Sigmoid colon (tissue), 6 donors: ENCODE measurements at regions not wholly inside any gene's neighbourhood (a gene's known extent, or its start where the extent isn't known, plus 50 kb on each side); places are given as distances from the start of the nearest gene placed in this dataset.
"Not testable (repeated sequence)": the region's sequence is repeated elsewhere in the genome, so short reads cannot be mapped to it uniquely, and the experiment has no call there.

ENCODE experiments used
- DNase-seq: peaks from one replicate; pipeline ENCODE4 v3.0.0-alpha.2; 2019
- H3K27ac ChIP-seq, 4 donors: fragments of 200-600 bp; sonication (generic); one replicate each; pipeline ENCODE4 v1.5.1; 2016 to 2019; ENCODE audit warnings: mild to moderate bottlenecking in 1 of 4
- H3K27me3 ChIP-seq, 3 donors: fragments of 200-600 bp; sonication (generic); one replicate each; pipeline ENCODE4 v1.5.1; 2019; ENCODE audit warnings: mild to moderate bottlenecking in 1 of 3
- H3K36me3 ChIP-seq, 4 donors: fragments of 200-600 bp; sonication (generic); one replicate each; pipeline ENCODE4 v1.5.1; 2016 to 2019
- H3K4me1 ChIP-seq, 4 donors: fragments of 200-600 bp; sonication (generic); one replicate each; pipeline ENCODE4 v1.5.1; 2017 to 2019
- H3K4me3 ChIP-seq, 4 donors: fragments of 200-600 bp; sonication (generic); one replicate each; pipeline ENCODE4 v1.5.1; 2017 to 2019; ENCODE audit warnings: mild to moderate bottlenecking in 2 of 4, moderate library complexity in 1 of 4
- H3K9me3 ChIP-seq, 4 donors: fragments of 200-600 bp in 3 of 4; sonication (generic) in 3 of 4; one replicate each; pipeline versions ENCODE4 v1.5.1 to v1.6.1; 2013 to 2019
- EP300 ChIP-seq, 4 donors: sonication (generic); formaldehyde crosslinking; IDR thresholded peaks; one replicate each; pipeline ENCODE4 v1.6.1; 2017; ENCODE audit warnings: antibody characterized with exemption in 4 of 4
- POLR2A ChIP-seq, 2 donors: fragments of 450-650 bp; IDR thresholded peaks; one replicate each; pipeline ENCODE4 v1.6.1; 2016; ENCODE audit warnings: antibody characterized with exemption in 2 of 2, mild to moderate bottlenecking in 2 of 2, moderate library complexity in 2 of 2
- POLR2AphosphoS5 ChIP-seq, 4 donors: sonication (generic); formaldehyde crosslinking; IDR thresholded peaks; one replicate each; pipeline ENCODE4 v1.6.1; 2017; ENCODE audit warnings: antibody characterized with exemption in 4 of 4
- whole genome bisulfite sequencing, 2 donors: extraction: QIAGEN DNeasy Blood & Tissue Kit; methylation state at CpG; one replicate each; pipeline ENCODE4 v1.1.7; 2013; 5-methylcytosine and 5-hydroxymethylcytosine counted together
- intact Hi-C: fragments of 100-400 bp; cut with DNase I; formaldehyde crosslinking; loops from one replicate; pipeline ENCODE4 v1.15.1; 2023
- TF ChIP-seq, protein P1 (sequence below), 4 experiments: fragments of 450-650 bp in 3 of 4; fragments of 200-600 bp in 1 of 4; IDR thresholded peaks; one replicate each; pipeline ENCODE4 v1.5.1; 2016 to 2019; ENCODE audit warnings: antibody characterized with exemption in 4 of 4, mild to moderate bottlenecking in 3 of 4, moderate library complexity in 2 of 4
- donor health status: healthy with polysubstance abuse.
- donor health status: healthy.

GRCh38 chr3:39577541-39577940 is 110.1 kb downstream of the MOBP start:
- 80% methylated on average over 6 of the region's 6 CpGs for WGBS, 2 donors
- TF ChIP-seq, protein P1, sequence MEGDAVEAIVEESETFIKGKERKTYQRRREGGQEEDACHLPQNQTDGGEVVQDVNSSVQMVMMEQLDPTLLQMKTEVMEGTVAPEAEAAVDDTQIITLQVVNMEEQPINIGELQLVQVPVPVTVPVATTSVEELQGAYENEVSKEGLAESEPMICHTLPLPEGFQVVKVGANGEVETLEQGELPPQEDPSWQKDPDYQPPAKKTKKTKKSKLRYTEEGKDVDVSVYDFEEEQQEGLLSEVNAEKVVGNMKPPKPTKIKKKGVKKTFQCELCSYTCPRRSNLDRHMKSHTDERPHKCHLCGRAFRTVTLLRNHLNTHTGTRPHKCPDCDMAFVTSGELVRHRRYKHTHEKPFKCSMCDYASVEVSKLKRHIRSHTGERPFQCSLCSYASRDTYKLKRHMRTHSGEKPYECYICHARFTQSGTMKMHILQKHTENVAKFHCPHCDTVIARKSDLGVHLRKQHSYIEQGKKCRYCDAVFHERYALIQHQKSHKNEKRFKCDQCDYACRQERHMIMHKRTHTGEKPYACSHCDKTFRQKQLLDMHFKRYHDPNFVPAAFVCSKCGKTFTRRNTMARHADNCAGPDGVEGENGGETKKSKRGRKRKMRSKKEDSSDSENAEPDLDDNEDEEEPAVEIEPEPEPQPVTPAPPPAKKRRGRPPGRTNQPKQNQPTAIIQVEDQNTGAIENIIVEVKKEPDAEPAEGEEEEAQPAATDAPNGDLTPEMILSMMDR (IDR thresholded peaks at IDR 0.05), result no peak
- TF ChIP-seq EP300 (IDR thresholded peaks at IDR 0.05), result no peak
- Histone ChIP-seq H3K9me3 (no peaks in the 10 kb centered on the region), H3K4me1 (no peaks in the 10 kb centered on the region), H3K36me3 (no peaks in the 10 kb centered on the region), H3K4me3 (no peak overlapping the region), H3K27me3 (no peaks in the 10 kb centered on the region), H3K27ac (no peak overlapping the region)
- intact Hi-C loops, result no loop called here
- no peak for DNase-seq

DNA sequence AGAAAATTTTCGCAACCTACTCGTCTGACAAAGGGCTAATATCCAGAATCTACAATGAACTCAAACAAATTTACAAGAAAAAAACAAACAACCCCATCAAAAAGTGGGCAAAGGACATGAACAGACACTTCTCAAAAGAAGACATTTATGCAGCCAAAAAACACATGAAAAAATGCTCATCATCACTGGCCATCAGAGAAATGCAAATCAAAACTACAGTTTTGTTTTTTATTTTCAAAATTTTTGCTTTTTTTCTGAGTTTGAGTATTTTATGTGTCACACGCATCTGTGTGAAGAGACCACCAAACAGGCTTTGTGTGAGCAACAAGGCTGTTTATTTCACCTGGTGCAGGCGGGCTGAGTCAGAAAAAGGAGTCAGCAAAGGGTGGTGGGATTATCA is 118.7 kb downstream of the MOBP start:
- DNase-seq, H3K27ac ChIP-seq, H3K4me3 ChIP-seq, H3K27me3 ChIP-seq, intact Hi-C loops, H3K4me1 ChIP-seq, H3K9me3 ChIP-seq, H3K36me3 ChIP-seq: not testable (repeated sequence)
- 90 to 93% methylated on average over 2 of the region's 4 CpGs for WGBS, 2 donors

GRCh38 chr3:39587113-39587512 is 119.6 kb downstream of the MOBP start:
- intact Hi-C loops, result no loop called here
- Histone ChIP-seq H3K9me3 (no peaks in the 10 kb centered on the region), H3K4me1 (no peaks in the 10 kb centered on the region), H3K27me3 (no peaks in the 10 kb centered on the region), H3K27ac (no peak overlapping the region), H3K36me3 (no peaks in the 10 kb centered on the region), H3K4me3 (no peak overlapping the region)
- no peak for TF ChIP-seq EP300 (IDR thresholded peaks at IDR 0.05)
- TF ChIP-seq, protein P1 (IDR thresholded peaks at IDR 0.05), result no peak
- TF ChIP-seq POLR2A (IDR thresholded peaks at IDR 0.05), result no peak
- no peak for TF ChIP-seq POLR2AphosphoS5 (IDR thresholded peaks at IDR 0.05)
- WGBS, 2 donors, result 85 to 92% methylated on average over 1 of the region's 1 CpG
- DNase-seq, result no peak

DNA sequence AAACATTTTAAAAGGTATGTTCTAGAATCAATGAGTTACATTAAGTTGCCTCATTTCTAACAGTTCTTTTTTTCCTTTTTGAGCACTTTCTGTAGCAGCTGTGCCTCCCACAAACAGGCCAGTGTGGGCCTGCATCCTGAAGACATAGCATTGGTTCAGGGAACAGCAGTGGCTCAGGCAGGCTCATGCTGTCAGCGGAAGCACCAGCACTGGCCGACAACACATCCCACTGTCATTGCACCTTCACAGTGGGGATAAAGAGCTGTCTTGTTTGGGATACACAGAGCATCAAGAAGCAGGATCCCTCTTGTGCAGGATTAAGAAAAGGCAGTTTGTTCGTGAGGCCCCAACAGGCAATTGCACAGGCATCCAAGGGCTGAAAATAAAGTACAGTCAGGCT is 123.3 kb downstream of the MOBP start:
- Histone ChIP-seq H3K4me1 (no peaks in the 10 kb centered on the region), H3K27me3 (no peaks in the 10 kb centered on the region), H3K4me3 (no peak overlapping the region), H3K9me3 (no peaks in the 10 kb centered on the region), H3K36me3 (no peaks in the 10 kb centered on the region), H3K27ac (no peak overlapping the region)
- intact Hi-C loops, result no loop called here
- 89 to 92% methylated on average over 3 of the region's 3 CpGs for WGBS, 2 donors
- no peak for DNase-seq
- TF ChIP-seq EP300 (IDR thresholded peaks at IDR 0.05), result no peak
- no peak for TF ChIP-seq POLR2A (IDR thresholded peaks at IDR 0.05)
- TF ChIP-seq, protein P1 (IDR thresholded peaks at IDR 0.05), result no peak
- no peak for TF ChIP-seq POLR2AphosphoS5 (IDR thresholded peaks at IDR 0.05)

GRCh38 chr3:39592311-39593050 is 125.0 kb downstream of the MOBP start:
- no peak for DNase-seq
- 62 to 81% methylated on average over 5 of the region's 5 CpGs for WGBS, 2 donors
- intact Hi-C loops, result no loop called here
- Histone ChIP-seq H3K27ac (no peak overlapping the region), H3K4me1 (no peaks in the 10 kb centered on the region), H3K9me3 (no peaks in the 10 kb centered on the region), H3K4me3 (no peak overlapping the region), H3K27me3 (no peaks in the 10 kb centered on the region), H3K36me3 (no peaks in the 10 kb centered on the region)
- TF ChIP-seq, protein P1 (IDR thresholded peaks at IDR 0.05), result no peak
- TF ChIP-seq POLR2A (IDR thresholded peaks at IDR 0.05), result no peak
